SK-N-SH treated with all-trans-retinoic acid at 6 μM for 48 hours (cell line): ENCODE measurements at regions not wholly inside any gene's neighbourhood (a gene's known extent, or its start where the extent isn't known, plus 50 kb on each side); places are given as distances from the start of the nearest gene placed in this dataset.

Experiments
- ARNTL ChIP-seq: fragments of 450-650 bp; formaldehyde crosslinking; IDR thresholded peaks from 2 replicates; pipeline ENCODE4 v1.5.0; 2020; ENCODE audit warnings: low read depth, mild to moderate bottlenecking, moderate library complexity, borderline replicate concordance
- CREB5 ChIP-seq: fragments of 250-450 bp; sonication (Bioruptor Pico); IDR thresholded peaks from 2 replicates; pipeline ENCODE4 v1.5.1; 2020; ENCODE audit warnings: low read depth, mild to moderate bottlenecking, moderate library complexity
- ISL1 ChIP-seq: fragments of 250-450 bp; sonication (Bioruptor Pico); IDR thresholded peaks from 2 replicates; pipeline ENCODE4 v2.1.2; 2022; ENCODE audit warnings: mild to moderate bottlenecking, moderate library complexity
- PATZ1 ChIP-seq: fragments of 250-450 bp; sonication (Bioruptor Pico); IDR thresholded peaks from 2 replicates; pipeline ENCODE4 v1.8.0; 2020; ENCODE audit warnings: mild to moderate bottlenecking, moderate library complexity, borderline replicate concordance
- POU6F1 ChIP-seq: fragments of 250-450 bp; sonication (Bioruptor Pico); IDR thresholded peaks from 2 replicates; pipeline ENCODE4 v1.8.0; 2021; ENCODE audit warnings: low read depth, mild to moderate bottlenecking, moderate library complexity, borderline replicate concordance
- TCF4 ChIP-seq: fragments of 250-450 bp; sonication (Bioruptor Pico); IDR thresholded peaks from 2 replicates; pipeline ENCODE4 v1.8.0; 2021; ENCODE audit warnings: mild to moderate bottlenecking, moderate library complexity, borderline replicate concordance
- TSHZ2 ChIP-seq: fragments of 250-450 bp; sonication (Bioruptor Pico); IDR thresholded peaks from 2 replicates; pipeline ENCODE4 v1.5.0; 2020; ENCODE audit warnings: mild to moderate bottlenecking, moderate library complexity
- ZFP30 ChIP-seq: fragments of 450-650 bp; formaldehyde crosslinking; IDR thresholded peaks from 2 replicates; pipeline ENCODE4 v1.5.0; 2022; ENCODE audit warnings: mild to moderate bottlenecking, moderate library complexity
- ZNF70 ChIP-seq: fragments of 450-650 bp; formaldehyde crosslinking; IDR thresholded peaks from 2 replicates; pipeline ENCODE4 v1.5.0; 2020; ENCODE audit warnings: mild to moderate bottlenecking, moderate library complexity
- ZNF8 ChIP-seq: fragments of 450-650 bp; formaldehyde crosslinking; IDR thresholded peaks from 2 replicates; pipeline ENCODE4 v1.5.0; 2020; ENCODE audit warnings: mild to moderate bottlenecking, moderate library complexity

DNA sequence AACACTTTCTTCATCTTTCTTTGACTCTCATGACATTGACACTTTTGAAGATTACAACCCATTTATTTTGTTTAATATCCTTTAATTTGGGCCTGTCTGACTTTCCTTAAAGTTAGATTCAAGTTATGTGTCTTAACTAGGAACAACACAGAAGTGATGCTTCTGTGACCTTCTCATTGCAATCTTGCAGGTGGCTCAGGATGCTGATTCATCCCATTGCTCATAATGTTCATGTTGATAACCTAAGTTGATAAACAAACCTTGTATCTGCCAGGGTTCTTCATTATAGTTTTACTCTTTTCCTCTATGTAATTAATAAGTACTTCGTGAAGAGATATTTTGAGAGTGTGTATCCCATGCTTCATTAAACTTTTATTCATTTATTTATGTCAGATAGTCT, 107.2 kb upstream of the SHB start:
- TF ChIP-seq ZNF8 = no peak
- no peak for TF ChIP-seq PATZ1
- no peak for TF ChIP-seq ARNTL (CRISPR knock-in tag)
- TF ChIP-seq CREB5 (CRISPR knock-in tag) = no peak
- no peak for TF ChIP-seq ZNF70 (CRISPR knock-in tag)
- TF ChIP-seq ZFP30 (CRISPR knock-in tag) = no peak
- TF ChIP-seq POU6F1 = no peak
- TF ChIP-seq TSHZ2 (CRISPR knock-in tag) = no peak
- no peak for TF ChIP-seq TCF4
- no peak for TF ChIP-seq ISL1 (CRISPR knock-in tag)
